ENCODE measurements at regions not wholly inside any gene's neighbourhood (a gene's known extent, or its start where the extent isn't known, plus 50 kb on each side); places are given as distances from the start of the nearest gene placed in this dataset.

GRCh38 chr12:111173391-111173790 lies 195.5 kb downstream of the PHETA1 start (continued):
- TF ChIP-seq, protein P1, sequence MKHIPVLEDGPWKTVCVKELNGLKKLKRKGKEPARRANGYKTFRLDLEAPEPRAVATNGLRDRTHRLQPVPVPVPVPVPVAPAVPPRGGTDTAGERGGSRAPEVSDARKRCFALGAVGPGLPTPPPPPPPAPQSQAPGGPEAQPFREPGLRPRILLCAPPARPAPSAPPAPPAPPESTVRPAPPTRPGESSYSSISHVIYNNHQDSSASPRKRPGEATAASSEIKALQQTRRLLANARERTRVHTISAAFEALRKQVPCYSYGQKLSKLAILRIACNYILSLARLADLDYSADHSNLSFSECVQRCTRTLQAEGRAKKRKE (CRISPR knock-in tag; IDR thresholded peaks at IDR 0.05; ENCODE audit: low read depth), result no peak
- TF ChIP-seq SREBF2 (IDR thresholded peaks at IDR 0.05), result no peak

DNA sequence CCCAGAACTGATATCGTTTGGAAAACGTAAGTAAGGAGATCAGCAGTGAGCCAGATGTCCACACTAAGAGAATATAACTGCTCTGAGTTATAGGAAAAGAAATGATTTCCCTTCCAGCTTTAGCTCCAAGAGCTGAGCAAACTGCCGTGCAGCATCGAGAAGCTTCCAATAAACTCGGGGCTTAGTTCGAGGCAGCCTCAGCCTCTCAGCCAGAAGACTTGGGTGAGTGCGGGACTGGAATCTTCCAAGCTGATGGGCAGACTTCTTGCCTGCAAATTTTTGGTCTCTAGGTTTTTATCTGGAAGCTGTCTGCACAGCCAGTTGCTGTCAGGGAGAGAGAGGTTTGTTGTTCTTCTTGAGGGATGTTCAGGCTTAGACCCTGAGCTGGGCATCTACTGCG lies 196.1 kb downstream of the PHETA1 start:
- H3K27ac ChIP-seq, result no peak overlapping the region
- FAIRE-seq (no peak), ATAC-seq (no peak), DNase-seq (ENCODE audit: low read depth in 1 of 2, low spot score in 1 of 2) (no peak)
- POLR2A ChIA-PET, result no interaction called here
- no peaks in the 10 kb centered on the region for H3K9me3 ChIP-seq
- H3K4me3 ChIP-seq, result no peak overlapping the region
- no peaks in the 10 kb centered on the region for H3K4me1 ChIP-seq
- TF ChIP-seq JUNB (IDR thresholded peaks at IDR 0.05), result no peak
- no peak for TF ChIP-seq FOSL2 (IDR thresholded peaks at IDR 0.05)
- no peak for TF ChIP-seq FOSL2 (CRISPR knock-in tag; IDR thresholded peaks at IDR 0.05)
- TF ChIP-seq ZFP36 (IDR thresholded peaks at IDR 0.05; ENCODE audit: borderline replicate concordance, partially characterized antibody), result no peak
- TF ChIP-seq, protein P2, sequence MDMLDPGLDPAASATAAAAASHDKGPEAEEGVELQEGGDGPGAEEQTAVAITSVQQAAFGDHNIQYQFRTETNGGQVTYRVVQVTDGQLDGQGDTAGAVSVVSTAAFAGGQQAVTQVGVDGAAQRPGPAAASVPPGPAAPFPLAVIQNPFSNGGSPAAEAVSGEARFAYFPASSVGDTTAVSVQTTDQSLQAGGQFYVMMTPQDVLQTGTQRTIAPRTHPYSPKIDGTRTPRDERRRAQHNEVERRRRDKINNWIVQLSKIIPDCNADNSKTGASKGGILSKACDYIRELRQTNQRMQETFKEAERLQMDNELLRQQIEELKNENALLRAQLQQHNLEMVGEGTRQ (IDR thresholded peaks at IDR 0.05), result no peak
- TF ChIP-seq RAD21 (conservative IDR thresholded peaks at IDR 0.05 in 1 of 2, IDR thresholded peaks at IDR 0.05 in 1 of 2), result no peak
- TF ChIP-seq RFX5 (IDR thresholded peaks at IDR 0.05), result no peak
- no peak for TF ChIP-seq EHMT2 (IDR thresholded peaks at IDR 0.05; ENCODE audit: low read depth)
- TF ChIP-seq, protein P1 (CRISPR knock-in tag; IDR thresholded peaks at IDR 0.05; ENCODE audit: low read depth), result no peak
- TF ChIP-seq SMC3 (IDR thresholded peaks at IDR 0.05), result no peak
- TF ChIP-seq EHF (CRISPR knock-in tag; IDR thresholded peaks at IDR 0.05), result no peak
- no peak for TF ChIP-seq GATA3 (IDR thresholded peaks at IDR 0.05; ENCODE audit: borderline replicate concordance)
- CTCF ChIA-PET, result interaction anchor here (0.8 to 2.8 kb wide), 6 partner anchors 8 to 279 kb away, joined by 3 to 13 read pairs (median 3); no protein-coding TSS in a partner anchor
- 17% methylated on average over 8 of the region's 8 CpGs for WGBS (ENCODE audit: missing lambda C conversion rate)
- H3K4me2 ChIP-seq, result no peak overlapping the region

- H3K4me1 ChIP-seq, result no peaks in the 10 kb centered on the region
- H3K27ac ChIP-seq, result no peak overlapping the region
- WGBS (ENCODE audit: missing lambda C conversion rate), result 43% methylated on average over 9 of the region's 9 CpGs
- FAIRE-seq (no peak), ATAC-seq (no peak), DNase-seq (ENCODE audit: low read depth in 1 of 2, low spot score in 1 of 2) (no peak)
- no peak overlapping the region for H3K4me2 ChIP-seq
- TF ChIP-seq HDAC2 (IDR thresholded peaks at IDR 0.05) (no peak), HEYL (CRISPR knock-in tag; IDR thresholded peaks at IDR 0.05) (no peak), SMC3 (IDR thresholded peaks at IDR 0.05) (no peak), FOXS1 (CRISPR knock-in tag; IDR thresholded peaks at IDR 0.05) (no peak), RCOR1 (IDR thresholded peaks at IDR 0.05; ENCODE audit: low read depth, low read length) (no peak), EHF (CRISPR knock-in tag; IDR thresholded peaks at IDR 0.05) (no peak), RARB (CRISPR knock-in tag; IDR thresholded peaks at IDR 0.05) (no peak), MAZ (IDR thresholded peaks at IDR 0.05; ENCODE audit: borderline replicate concordance, low read depth, low read length) (no peak), FOSL2 (IDR thresholded peaks at IDR 0.05) (no peak), FOSL2 (CRISPR knock-in tag; IDR thresholded peaks at IDR 0.05) (no peak), MYC (IDR thresholded peaks at IDR 0.05; ENCODE audit: borderline replicate concordance, low read length) (no peak), KDM5A (IDR thresholded peaks at IDR 0.05) (no peak), PBX3 (IDR thresholded peaks at IDR 0.05) (no peak), FOSB (CRISPR knock-in tag; IDR thresholded peaks at IDR 0.05) (no peak), KDM1A (IDR thresholded peaks at IDR 0.05; ENCODE audit: low read depth) (no peak), HOXA7 (CRISPR knock-in tag; IDR thresholded peaks at IDR 0.05) (no peak), ZC3H11A (IDR thresholded peaks at IDR 0.05) (no peak), PHF8 (IDR thresholded peaks at IDR 0.05; ENCODE audit: borderline replicate concordance, low read depth) (no peak), NPAS2 (CRISPR knock-in tag; IDR thresholded peaks at IDR 0.05; ENCODE audit: borderline replicate concordance) (no peak)
- TF ChIP-seq, protein P3, sequence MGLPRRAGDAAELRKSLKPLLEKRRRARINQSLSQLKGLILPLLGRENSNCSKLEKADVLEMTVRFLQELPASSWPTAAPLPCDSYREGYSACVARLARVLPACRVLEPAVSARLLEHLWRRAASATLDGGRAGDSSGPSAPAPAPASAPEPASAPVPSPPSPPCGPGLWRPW (IDR thresholded peaks at IDR 0.05), result no peak
- TF ChIP-seq, protein P4, sequence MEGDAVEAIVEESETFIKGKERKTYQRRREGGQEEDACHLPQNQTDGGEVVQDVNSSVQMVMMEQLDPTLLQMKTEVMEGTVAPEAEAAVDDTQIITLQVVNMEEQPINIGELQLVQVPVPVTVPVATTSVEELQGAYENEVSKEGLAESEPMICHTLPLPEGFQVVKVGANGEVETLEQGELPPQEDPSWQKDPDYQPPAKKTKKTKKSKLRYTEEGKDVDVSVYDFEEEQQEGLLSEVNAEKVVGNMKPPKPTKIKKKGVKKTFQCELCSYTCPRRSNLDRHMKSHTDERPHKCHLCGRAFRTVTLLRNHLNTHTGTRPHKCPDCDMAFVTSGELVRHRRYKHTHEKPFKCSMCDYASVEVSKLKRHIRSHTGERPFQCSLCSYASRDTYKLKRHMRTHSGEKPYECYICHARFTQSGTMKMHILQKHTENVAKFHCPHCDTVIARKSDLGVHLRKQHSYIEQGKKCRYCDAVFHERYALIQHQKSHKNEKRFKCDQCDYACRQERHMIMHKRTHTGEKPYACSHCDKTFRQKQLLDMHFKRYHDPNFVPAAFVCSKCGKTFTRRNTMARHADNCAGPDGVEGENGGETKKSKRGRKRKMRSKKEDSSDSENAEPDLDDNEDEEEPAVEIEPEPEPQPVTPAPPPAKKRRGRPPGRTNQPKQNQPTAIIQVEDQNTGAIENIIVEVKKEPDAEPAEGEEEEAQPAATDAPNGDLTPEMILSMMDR (IDR thresholded peaks at IDR 0.05), result no peak
- ChIA-PET CTCF (interaction anchor here (1.1 to 2.0 kb wide), 4 partner anchors 9 to 148 kb away, joined by 3 to 6 read pairs (median 3); no protein-coding TSS in a partner anchor), POLR2A (no interaction called here)
- no peaks in the 10 kb centered on the region for H3K9me3 ChIP-seq
- H3K4me3 ChIP-seq, result no peak overlapping the region
Measured at GRCh38 chr12:111171832-111172231, 197.1 kb downstream of the PHETA1 start.

Measured in A549 (cell line).